ENCODE measurements at regions not wholly inside any gene's neighbourhood (a gene's known extent, or its start where the extent isn't known, plus 50 kb on each side); places are given as distances from the start of the nearest gene placed in this dataset.

- TF ChIP-seq CTCF (IDR thresholded peaks at IDR 0.05; ENCODE audit: insufficient read depth, low read depth, low read length, missing control alignments): no peak
- no peak overlapping the region for H3K4me3 ChIP-seq (ENCODE audit: low read length)
- DNase-seq (ENCODE audit: low read depth): no peak
Measured at GRCh38 chr20:54716790-54717189, 241.4 kb downstream of the DOK5 start.

- no peak overlapping the region for H3K4me3 ChIP-seq (ENCODE audit: low read length)
- no peak for TF ChIP-seq CTCF (IDR thresholded peaks at IDR 0.05; ENCODE audit: insufficient read depth, low read depth, low read length, missing control alignments)
- DNase-seq (ENCODE audit: low read depth): no peak
Measured at GRCh38 chr20:54716174-54716747, 240.9 kb downstream of the DOK5 start.

- no peak overlapping the region for H3K4me3 ChIP-seq (ENCODE audit: low read length)
- DNase-seq (ENCODE audit: low read depth): no peak
- TF ChIP-seq CTCF (IDR thresholded peaks at IDR 0.05; ENCODE audit: insufficient read depth, low read depth, low read length, missing control alignments): no peak
Measured at GRCh38 chr20:54714817-54715216, 239.4 kb downstream of the DOK5 start.

GRCh38 chr20:54713727-54714126, 238.3 kb downstream of the DOK5 start:
- DNase-seq (ENCODE audit: low read depth): no peak
- no peak for TF ChIP-seq CTCF (IDR thresholded peaks at IDR 0.05; ENCODE audit: insufficient read depth, low read depth, low read length, missing control alignments)
- H3K4me3 ChIP-seq (ENCODE audit: low read length): no peak overlapping the region

GRCh38 chr20:54711071-54711470, 235.7 kb downstream of the DOK5 start:
- TF ChIP-seq CTCF (IDR thresholded peaks at IDR 0.05; ENCODE audit: insufficient read depth, low read depth, low read length, missing control alignments): no peak
- DNase-seq (ENCODE audit: low read depth): no peak
- no peak overlapping the region for H3K4me3 ChIP-seq (ENCODE audit: low read length)

GRCh38 chr20:54710341-54710740, 234.9 kb downstream of the DOK5 start:
- no peak overlapping the region for H3K4me3 ChIP-seq (ENCODE audit: low read length)
- TF ChIP-seq CTCF (IDR thresholded peaks at IDR 0.05; ENCODE audit: insufficient read depth, low read depth, low read length, missing control alignments): no peak
- DNase-seq (ENCODE audit: low read depth): no peak

GRCh38 chr20:54708229-54708628, 232.8 kb downstream of the DOK5 start:
- TF ChIP-seq CTCF (IDR thresholded peaks at IDR 0.05; ENCODE audit: insufficient read depth, low read depth, low read length, missing control alignments): no peak
- DNase-seq (ENCODE audit: low read depth): no peak
- H3K4me3 ChIP-seq (ENCODE audit: low read length): no peak overlapping the region
